WTC11 (cell line): ENCODE measurements at regions not wholly inside any gene's neighbourhood (a gene's known extent, or its start where the extent isn't known, plus 50 kb on each side); places are given as distances from the start of the nearest gene placed in this dataset.

Source experiments
- ATAC-seq: fragments of 200-7000 bp; cut with Tn5 transposase; 2 replicates; pipeline ENCODE4 v1.10.0; 2021; ENCODE audit warnings: mild to moderate bottlenecking, moderate library complexity
- CTCF ChIA-PET: fragments of 300-600 bp; sonication (Branson Sonifier 250); formaldehyde crosslinking; loops from one replicate; lab custom pipeline; 2021; ENCODE audit warnings: antibody characterized with exemption; lab: Charles Lee
- POLR2A ChIA-PET: fragments of 350-600 bp; sonication (Branson Sonifier 250); formaldehyde crosslinking; loops from one replicate; lab custom pipeline; 2021; ENCODE audit warnings: antibody characterized with exemption; lab: Charles Lee
- DNase-seq: peaks from one replicate; pipeline ENCODE4 v3.0.0; 2021; ENCODE audit warnings: low spot score
- H3K27ac Mint-ChIP-seq: 2 replicates; pipeline ENCODE4 v1.8.0; 2021; ENCODE audit warnings: mixed read lengths
- H3K27me3 Mint-ChIP-seq: 2 replicates; pipeline ENCODE4 v1.8.0; 2021; ENCODE audit warnings: low read depth, mild to moderate bottlenecking, moderate library complexity, mixed read lengths
- H3K36me3 Mint-ChIP-seq: 2 replicates; pipeline ENCODE4 v1.8.0; 2021; ENCODE audit warnings: mixed read lengths
- H3K4me1 Mint-ChIP-seq: 2 replicates; pipeline ENCODE4 v1.8.0; 2022; ENCODE audit warnings: mixed read lengths
- H3K4me3 Mint-ChIP-seq: 2 replicates; pipeline ENCODE4 v1.8.0; 2021; ENCODE audit warnings: mild to moderate bottlenecking, moderate library complexity, mixed read lengths
- H3K9me3 Mint-ChIP-seq: 2 replicates; pipeline ENCODE4 v1.8.0; 2021; ENCODE audit warnings: mixed read lengths
- ATF1 ChIP-seq: sonication (generic); formaldehyde crosslinking; IDR thresholded peaks from 2 replicates; pipeline ENCODE4 v1.8.1; 2023; ENCODE audit warnings: mild to moderate bottlenecking, moderate library complexity, missing genetic modification reagents
- CREB1 ChIP-seq: sonication (generic); formaldehyde crosslinking; IDR thresholded peaks from 2 replicates; pipeline ENCODE4 v1.8.0; 2023; ENCODE audit warnings: mild to moderate bottlenecking, missing genetic modification reagents
- CREM ChIP-seq: sonication (generic); formaldehyde crosslinking; IDR thresholded peaks from 2 replicates; pipeline ENCODE4 v1.8.1; 2022; ENCODE audit warnings: mild to moderate bottlenecking, missing genetic modification reagents, moderate library complexity
- ELF4 ChIP-seq: sonication (generic); formaldehyde crosslinking; IDR thresholded peaks from 2 replicates; pipeline ENCODE4 v1.8.1; 2022; ENCODE audit warnings: low read depth, mild to moderate bottlenecking, moderate library complexity, missing genetic modification reagents
- ESRRA ChIP-seq: sonication (generic); formaldehyde crosslinking; IDR thresholded peaks from 2 replicates; pipeline ENCODE4 v1.8.1; 2022; ENCODE audit warnings: mild to moderate bottlenecking, missing genetic modification reagents, borderline replicate concordance
- ETV6 ChIP-seq: sonication (generic); formaldehyde crosslinking; IDR thresholded peaks from 2 replicates; pipeline ENCODE4 v1.8.1; 2022; ENCODE audit warnings: mild to moderate bottlenecking, missing genetic modification reagents
- HMGA2 ChIP-seq: fragments of 250-450 bp; sonication (Bioruptor Pico); IDR thresholded peaks from 2 replicates; pipeline ENCODE4 v1.4.0; 2021; ENCODE audit warnings: mild to moderate bottlenecking, moderate library complexity
- JAZF1 ChIP-seq: fragments of 250-450 bp; sonication (Bioruptor Pico); IDR thresholded peaks from 2 replicates; pipeline ENCODE4 v1.9.0; 2021; ENCODE audit warnings: moderate library complexity, mild to moderate bottlenecking, inconsistent platforms
- JUN ChIP-seq: sonication (generic); formaldehyde crosslinking; IDR thresholded peaks from 2 replicates; pipeline ENCODE4 v1.8.0; 2023; ENCODE audit warnings: mild to moderate bottlenecking, missing genetic modification reagents
- MXD4 ChIP-seq: fragments of 250-450 bp; sonication (Bioruptor Pico); IDR thresholded peaks from 2 replicates; pipeline ENCODE4 v1.8.0; 2021; ENCODE audit warnings: mild to moderate bottlenecking, moderate library complexity, borderline replicate concordance
- NFE2L1 ChIP-seq: sonication (generic); formaldehyde crosslinking; IDR thresholded peaks from 2 replicates; pipeline ENCODE4 v1.8.1; 2023; ENCODE audit warnings: missing genetic modification reagents
- NR1H2 ChIP-seq: sonication (generic); formaldehyde crosslinking; IDR thresholded peaks from 2 replicates; pipeline ENCODE4 v1.9.0; 2021; ENCODE audit warnings: mild to moderate bottlenecking, moderate library complexity, missing genetic modification reagents
- RORB ChIP-seq: fragments of 250-450 bp; sonication (Bioruptor Pico); IDR thresholded peaks from 2 replicates; pipeline ENCODE4 v1.9.0; 2021; ENCODE audit warnings: mild to moderate bottlenecking
- SOX15 ChIP-seq: fragments of 250-450 bp; sonication (Bioruptor Pico); IDR thresholded peaks from 2 replicates; pipeline ENCODE4 v1.9.0; 2021; ENCODE audit warnings: mild to moderate bottlenecking
- TEAD1 ChIP-seq: sonication (generic); formaldehyde crosslinking; IDR thresholded peaks from 2 replicates; pipeline ENCODE4 v1.8.0; 2022; ENCODE audit warnings: mild to moderate bottlenecking, missing genetic modification reagents
- TP53 ChIP-seq: sonication (generic); formaldehyde crosslinking; IDR thresholded peaks from 2 replicates; pipeline ENCODE4 v1.8.1; 2023; ENCODE audit warnings: mild to moderate bottlenecking, missing genetic modification reagents
- ZBTB21 ChIP-seq: sonication (generic); formaldehyde crosslinking; IDR thresholded peaks from 2 replicates; pipeline ENCODE4 v1.8.1; 2023; ENCODE audit warnings: mild to moderate bottlenecking, missing genetic modification reagents, borderline replicate concordance
- ZNF317 ChIP-seq: sonication (generic); formaldehyde crosslinking; IDR thresholded peaks from 2 replicates; pipeline ENCODE4 v1.8.1; 2023; ENCODE audit warnings: low read depth, mild to moderate bottlenecking, moderate library complexity, missing genetic modification reagents, borderline replicate concordance
- ZNF416 ChIP-seq: fragments of 250-450 bp; sonication (Bioruptor Pico); IDR thresholded peaks from 2 replicates; pipeline ENCODE4 v1.9.0; 2021; ENCODE audit warnings: mild to moderate bottlenecking, inconsistent platforms
- ZNF512 ChIP-seq: sonication (generic); formaldehyde crosslinking; IDR thresholded peaks from 2 replicates; pipeline ENCODE4 v1.8.1; 2022; ENCODE audit warnings: missing genetic modification reagents, borderline replicate concordance
- TF ChIP-seq, protein P1 (sequence below): fragments of 250-450 bp; sonication (Bioruptor Pico); IDR thresholded peaks from 2 replicates; pipeline ENCODE4 v1.9.0; 2021; ENCODE audit warnings: mild to moderate bottlenecking
- TF ChIP-seq, protein P2 (sequence below): sonication (generic); formaldehyde crosslinking; IDR thresholded peaks from 2 replicates; pipeline ENCODE4 v1.8.1; 2023; ENCODE audit warnings: mild to moderate bottlenecking, missing genetic modification reagents

- Mint-ChIP-seq H3K36me3 (no peaks in the 10 kb centered on the region), H3K4me3 (no peak overlapping the region), H3K27ac (no peak overlapping the region), H3K27me3 (no peaks in the 10 kb centered on the region), H3K4me1 (no peaks in the 10 kb centered on the region), H3K9me3 (no peaks in the 10 kb centered on the region)
- no peak for TF ChIP-seq RORB (CRISPR knock-in tag)
- no peak for TF ChIP-seq CREB1 (CRISPR knock-in tag)
- no peak for TF ChIP-seq TEAD1
- no peak for TF ChIP-seq NR1H2 (CRISPR knock-in tag)
- TF ChIP-seq MXD4 (CRISPR knock-in tag): no peak
- no peak for TF ChIP-seq ZNF512 (CRISPR knock-in tag)
- TF ChIP-seq SOX15 (CRISPR knock-in tag): no peak
- no peak for TF ChIP-seq ZNF416
- no peak for TF ChIP-seq CREM (CRISPR knock-in tag)
- TF ChIP-seq, protein P1, sequence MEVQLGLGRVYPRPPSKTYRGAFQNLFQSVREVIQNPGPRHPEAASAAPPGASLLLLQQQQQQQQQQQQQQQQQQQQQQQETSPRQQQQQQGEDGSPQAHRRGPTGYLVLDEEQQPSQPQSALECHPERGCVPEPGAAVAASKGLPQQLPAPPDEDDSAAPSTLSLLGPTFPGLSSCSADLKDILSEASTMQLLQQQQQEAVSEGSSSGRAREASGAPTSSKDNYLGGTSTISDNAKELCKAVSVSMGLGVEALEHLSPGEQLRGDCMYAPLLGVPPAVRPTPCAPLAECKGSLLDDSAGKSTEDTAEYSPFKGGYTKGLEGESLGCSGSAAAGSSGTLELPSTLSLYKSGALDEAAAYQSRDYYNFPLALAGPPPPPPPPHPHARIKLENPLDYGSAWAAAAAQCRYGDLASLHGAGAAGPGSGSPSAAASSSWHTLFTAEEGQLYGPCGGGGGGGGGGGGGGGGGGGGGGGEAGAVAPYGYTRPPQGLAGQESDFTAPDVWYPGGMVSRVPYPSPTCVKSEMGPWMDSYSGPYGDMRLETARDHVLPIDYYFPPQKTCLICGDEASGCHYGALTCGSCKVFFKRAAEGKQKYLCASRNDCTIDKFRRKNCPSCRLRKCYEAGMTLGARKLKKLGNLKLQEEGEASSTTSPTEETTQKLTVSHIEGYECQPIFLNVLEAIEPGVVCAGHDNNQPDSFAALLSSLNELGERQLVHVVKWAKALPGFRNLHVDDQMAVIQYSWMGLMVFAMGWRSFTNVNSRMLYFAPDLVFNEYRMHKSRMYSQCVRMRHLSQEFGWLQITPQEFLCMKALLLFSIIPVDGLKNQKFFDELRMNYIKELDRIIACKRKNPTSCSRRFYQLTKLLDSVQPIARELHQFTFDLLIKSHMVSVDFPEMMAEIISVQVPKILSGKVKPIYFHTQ (CRISPR knock-in tag): no peak
- no peak for TF ChIP-seq ZNF317 (CRISPR knock-in tag)
- TF ChIP-seq NFE2L1 (CRISPR knock-in tag): no peak
- TF ChIP-seq JUN: no peak
- TF ChIP-seq ZBTB21 (CRISPR knock-in tag): no peak
- TF ChIP-seq ELF4 (CRISPR knock-in tag): no peak
- ChIA-PET CTCF (no interaction called here), POLR2A (no interaction called here)
- DNase-seq (no peak), ATAC-seq (no peak)
These were observed 580.6 kb upstream of the TBX3 start for GRCh38 chr12:115264605-115265004.

DNA sequence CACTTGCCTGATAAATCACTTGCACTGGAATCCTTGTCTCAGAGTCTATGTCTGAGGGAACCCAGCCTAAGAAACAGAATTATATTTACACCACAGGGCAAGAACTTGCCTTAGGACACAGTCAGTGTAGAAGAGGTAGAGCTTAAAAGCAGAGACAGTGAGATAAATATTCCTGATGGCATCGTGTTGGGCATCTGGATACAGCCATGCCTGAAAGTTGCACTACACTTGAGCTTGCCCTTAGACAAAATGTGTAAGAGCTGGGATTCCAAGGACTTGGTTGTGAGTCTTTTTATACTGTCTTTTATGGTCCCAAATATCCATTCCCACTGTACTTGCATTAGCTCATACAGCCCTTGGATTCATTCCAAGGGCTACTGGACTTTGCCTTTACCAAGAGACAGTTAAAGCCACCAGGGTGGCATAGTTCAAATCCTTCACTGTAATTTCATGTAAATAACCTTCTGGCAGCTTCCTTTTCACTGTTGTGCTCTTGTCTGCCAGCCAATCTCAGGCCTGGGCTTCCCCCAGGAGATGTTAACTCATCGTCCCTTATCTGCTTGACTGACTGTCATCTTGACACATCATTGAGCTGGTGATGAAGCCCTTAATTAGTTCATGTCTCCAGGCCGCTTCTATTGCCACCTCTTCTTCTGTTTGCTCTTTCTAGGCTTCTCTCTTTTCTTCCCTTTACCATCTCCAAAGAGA, 577.9 kb upstream of the TBX3 start:
- no peak overlapping the region for H3K27ac Mint-ChIP-seq
- no peaks in the 10 kb centered on the region for H3K36me3 Mint-ChIP-seq
- no peaks in the 10 kb centered on the region for H3K27me3 Mint-ChIP-seq
- H3K4me1 Mint-ChIP-seq: no peaks in the 10 kb centered on the region
- no peak for TF ChIP-seq ZBTB21 (CRISPR knock-in tag)
- TF ChIP-seq, protein P2, sequence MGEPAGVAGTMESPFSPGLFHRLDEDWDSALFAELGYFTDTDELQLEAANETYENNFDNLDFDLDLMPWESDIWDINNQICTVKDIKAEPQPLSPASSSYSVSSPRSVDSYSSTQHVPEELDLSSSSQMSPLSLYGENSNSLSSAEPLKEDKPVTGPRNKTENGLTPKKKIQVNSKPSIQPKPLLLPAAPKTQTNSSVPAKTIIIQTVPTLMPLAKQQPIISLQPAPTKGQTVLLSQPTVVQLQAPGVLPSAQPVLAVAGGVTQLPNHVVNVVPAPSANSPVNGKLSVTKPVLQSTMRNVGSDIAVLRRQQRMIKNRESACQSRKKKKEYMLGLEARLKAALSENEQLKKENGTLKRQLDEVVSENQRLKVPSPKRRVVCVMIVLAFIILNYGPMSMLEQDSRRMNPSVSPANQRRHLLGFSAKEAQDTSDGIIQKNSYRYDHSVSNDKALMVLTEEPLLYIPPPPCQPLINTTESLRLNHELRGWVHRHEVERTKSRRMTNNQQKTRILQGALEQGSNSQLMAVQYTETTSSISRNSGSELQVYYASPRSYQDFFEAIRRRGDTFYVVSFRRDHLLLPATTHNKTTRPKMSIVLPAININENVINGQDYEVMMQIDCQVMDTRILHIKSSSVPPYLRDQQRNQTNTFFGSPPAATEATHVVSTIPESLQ (CRISPR knock-in tag): no peak
- no peak for TF ChIP-seq ESRRA
- no peak for TF ChIP-seq ATF1
- TF ChIP-seq HMGA2 (CRISPR knock-in tag): no peak
- no peak for TF ChIP-seq TP53 (CRISPR knock-in tag)
- TF ChIP-seq, protein P1 (CRISPR knock-in tag): no peak
- no peak for TF ChIP-seq ETV6
- no peak for TF ChIP-seq JAZF1 (CRISPR knock-in tag)
- TF ChIP-seq JUN: no peak
- DNase-seq (no peak), ATAC-seq (no peak)
- ChIA-PET POLR2A (no interaction called here), CTCF (interaction anchor here (0.6 kb wide), 1 partner anchor 33 kb away, joined by 3 read pairs; no protein-coding TSS in a partner anchor)
- H3K4me3 Mint-ChIP-seq: no peak overlapping the region
- no peaks in the 10 kb centered on the region for H3K9me3 Mint-ChIP-seq
